ENCODE measurements at regions not wholly inside any gene's neighbourhood (a gene's known extent, or its start where the extent isn't known, plus 50 kb on each side); places are given as distances from the start of the nearest gene placed in this dataset.
"Not testable (repeated sequence)": the region's sequence is repeated elsewhere in the genome, so short reads cannot be mapped to it uniquely, and the experiment has no call there.

DNA sequence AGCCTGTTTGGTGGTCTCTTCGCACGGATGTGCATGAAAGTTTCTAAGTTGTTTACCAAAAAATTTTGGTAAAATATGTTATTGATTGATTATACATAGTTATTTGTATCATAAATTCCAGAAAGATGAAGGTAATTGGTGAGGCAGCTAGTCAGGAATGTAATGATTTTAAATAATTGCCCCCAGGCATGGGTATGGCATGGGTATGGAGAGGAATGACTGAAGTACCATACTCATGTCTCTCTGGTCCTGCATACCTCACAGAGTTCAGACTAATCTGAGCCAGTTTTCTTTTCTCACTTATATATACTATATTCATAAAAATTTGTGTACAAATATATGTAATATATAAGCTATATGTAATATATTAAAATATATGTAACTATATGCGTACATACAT lies 329.0 kb upstream of the TECRL start:
- Histone ChIP-seq H3K4me3 (ENCODE audit: low read length) (no peak overlapping the region), H3K79me2 (ENCODE audit: low read length) (no peaks in the 10 kb centered on the region), H3K4me2 (ENCODE audit: low read length) (no peak overlapping the region), H3K9ac (ENCODE audit: low read length) (no peak overlapping the region), H3K27me3 (ENCODE audit: low read depth, low read length) (no peaks in the 10 kb centered on the region), H3K36me3 (replicated peaks; ENCODE audit: low read depth, low read length) (no peaks in the 10 kb centered on the region), H3K27ac (ENCODE audit: low read length) (no peak overlapping the region), H3K9me3 (ENCODE audit: insufficient read depth, low read length) (no peaks in the 10 kb centered on the region), H2AFZ (ENCODE audit: low read depth, low read length) (no peak overlapping the region), H3K4me1 (ENCODE audit: low read length) (no peaks in the 10 kb centered on the region), H4K20me1 (ENCODE audit: insufficient read depth, low read length) (no peaks in the 10 kb centered on the region)
- no peak for TF ChIP-seq EZH2phosphoT487 (IDR thresholded peaks at IDR 0.05; ENCODE audit: low read depth)
- TF ChIP-seq, protein P1, sequence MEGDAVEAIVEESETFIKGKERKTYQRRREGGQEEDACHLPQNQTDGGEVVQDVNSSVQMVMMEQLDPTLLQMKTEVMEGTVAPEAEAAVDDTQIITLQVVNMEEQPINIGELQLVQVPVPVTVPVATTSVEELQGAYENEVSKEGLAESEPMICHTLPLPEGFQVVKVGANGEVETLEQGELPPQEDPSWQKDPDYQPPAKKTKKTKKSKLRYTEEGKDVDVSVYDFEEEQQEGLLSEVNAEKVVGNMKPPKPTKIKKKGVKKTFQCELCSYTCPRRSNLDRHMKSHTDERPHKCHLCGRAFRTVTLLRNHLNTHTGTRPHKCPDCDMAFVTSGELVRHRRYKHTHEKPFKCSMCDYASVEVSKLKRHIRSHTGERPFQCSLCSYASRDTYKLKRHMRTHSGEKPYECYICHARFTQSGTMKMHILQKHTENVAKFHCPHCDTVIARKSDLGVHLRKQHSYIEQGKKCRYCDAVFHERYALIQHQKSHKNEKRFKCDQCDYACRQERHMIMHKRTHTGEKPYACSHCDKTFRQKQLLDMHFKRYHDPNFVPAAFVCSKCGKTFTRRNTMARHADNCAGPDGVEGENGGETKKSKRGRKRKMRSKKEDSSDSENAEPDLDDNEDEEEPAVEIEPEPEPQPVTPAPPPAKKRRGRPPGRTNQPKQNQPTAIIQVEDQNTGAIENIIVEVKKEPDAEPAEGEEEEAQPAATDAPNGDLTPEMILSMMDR (IDR thresholded peaks at IDR 0.05; ENCODE audit: low read depth, low read length): no peak

DNA sequence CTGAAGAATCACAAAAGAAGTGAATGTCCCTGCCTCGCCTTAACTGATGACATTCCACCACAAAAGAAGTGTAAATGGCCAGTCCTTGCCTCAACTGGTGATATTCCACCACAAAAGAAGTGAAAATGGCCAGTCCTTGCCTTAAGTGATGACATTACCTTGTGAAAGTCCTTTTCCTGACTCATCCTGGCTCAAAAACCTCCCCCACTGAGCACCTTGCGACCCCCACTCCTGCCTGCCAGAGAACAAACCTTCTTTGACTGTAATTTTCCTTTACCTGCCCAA lies 328.5 kb upstream of the TECRL start:
- not testable (repeated sequence) for H3K4me1 ChIP-seq (ENCODE audit: low read length); H3K4me3 ChIP-seq (ENCODE audit: low read length); H2AFZ ChIP-seq (ENCODE audit: low read depth, low read length); H3K79me2 ChIP-seq (ENCODE audit: low read length); H3K9me3 ChIP-seq (ENCODE audit: insufficient read depth, low read length); H3K9ac ChIP-seq (ENCODE audit: low read length); H3K36me3 ChIP-seq (replicated peaks; ENCODE audit: low read depth, low read length); H4K20me1 ChIP-seq (ENCODE audit: insufficient read depth, low read length); H3K27ac ChIP-seq (ENCODE audit: low read length); H3K4me2 ChIP-seq (ENCODE audit: low read length); H3K27me3 ChIP-seq (ENCODE audit: low read depth, low read length)

DNA sequence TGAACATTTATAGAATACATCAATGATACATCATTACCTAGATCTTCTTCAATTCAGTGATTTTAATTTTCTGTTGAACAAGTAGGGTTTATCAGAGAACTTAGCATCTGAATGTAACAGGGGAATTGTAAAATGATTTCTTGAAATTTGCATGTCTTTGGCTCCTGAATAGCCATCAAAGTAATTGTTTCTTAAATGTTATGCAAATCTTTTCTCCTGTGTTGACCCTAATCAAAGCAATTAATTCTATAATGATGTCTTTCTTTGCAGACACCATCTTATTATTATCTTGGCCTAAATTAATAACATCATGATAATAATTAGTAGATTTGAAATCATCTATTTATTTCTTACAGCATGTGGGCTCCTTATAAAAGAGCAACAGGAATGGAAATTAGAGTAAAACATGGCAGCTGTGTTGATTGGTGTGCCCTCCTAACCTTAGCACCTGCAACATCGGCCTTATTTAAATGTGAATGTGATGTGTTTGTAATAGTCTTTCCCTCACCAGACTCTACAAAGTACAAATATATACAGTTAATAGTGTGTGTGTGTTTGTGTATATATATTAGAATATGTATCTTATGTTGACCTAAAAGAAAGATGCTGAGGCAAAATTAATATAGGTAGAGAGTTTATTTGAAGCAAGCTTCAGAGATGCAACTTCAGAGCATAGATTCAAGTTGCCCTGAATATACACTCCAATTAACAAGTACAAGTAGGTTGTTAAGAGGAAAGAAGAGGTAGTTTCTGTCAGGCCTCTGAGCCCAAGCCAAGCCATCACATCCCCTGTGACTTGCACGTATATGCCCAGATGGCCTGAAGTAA lies 328.0 kb upstream of the TECRL start:
- Histone ChIP-seq H3K4me3 (ENCODE audit: low read length) (no peak overlapping the region), H3K27me3 (ENCODE audit: low read depth, low read length) (no peaks in the 10 kb centered on the region), H4K20me1 (ENCODE audit: insufficient read depth, low read length) (no peaks in the 10 kb centered on the region), H3K36me3 (replicated peaks; ENCODE audit: low read depth, low read length) (no peaks in the 10 kb centered on the region), H3K27ac (ENCODE audit: low read length) (no peak overlapping the region), H3K79me2 (ENCODE audit: low read length) (no peaks in the 10 kb centered on the region), H3K9ac (ENCODE audit: low read length) (no peak overlapping the region), H3K4me2 (ENCODE audit: low read length) (no peak overlapping the region), H3K9me3 (ENCODE audit: insufficient read depth, low read length) (no peaks in the 10 kb centered on the region), H3K4me1 (ENCODE audit: low read length) (no peaks in the 10 kb centered on the region), H2AFZ (ENCODE audit: low read depth, low read length) (no peak overlapping the region)
- TF ChIP-seq EZH2phosphoT487 (IDR thresholded peaks at IDR 0.05; ENCODE audit: low read depth): no peak
- TF ChIP-seq, protein P1 (IDR thresholded peaks at IDR 0.05; ENCODE audit: low read depth, low read length): no peak

DNA sequence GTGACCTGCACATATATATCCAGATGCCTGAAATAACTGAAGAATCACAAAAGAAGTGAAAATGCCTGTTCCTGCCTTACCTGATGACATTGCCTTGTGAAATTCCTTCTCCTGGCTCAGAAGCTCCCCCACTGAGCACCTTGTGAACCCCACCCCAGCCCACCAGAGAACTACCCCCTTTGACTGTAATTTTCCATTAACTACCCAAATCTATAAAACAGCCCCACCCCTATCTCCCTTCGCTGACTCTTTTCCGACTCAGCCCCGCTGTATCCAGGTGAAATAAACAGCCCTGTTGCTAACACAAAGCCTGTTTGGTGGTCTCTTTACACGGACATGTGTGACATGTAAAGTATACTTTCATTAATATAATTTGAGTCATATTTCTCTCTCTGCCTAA lies 320.3 kb upstream of the TECRL start:
- H3K36me3 ChIP-seq (replicated peaks; ENCODE audit: low read depth, low read length): no peaks in the 10 kb centered on the region
- no peaks in the 10 kb centered on the region for H3K9me3 ChIP-seq (ENCODE audit: insufficient read depth, low read length)
- TF ChIP-seq, protein P1 (IDR thresholded peaks at IDR 0.05; ENCODE audit: low read depth, low read length): no peak
- no peak for TF ChIP-seq EZH2phosphoT487 (IDR thresholded peaks at IDR 0.05; ENCODE audit: low read depth)
- H2AFZ ChIP-seq (ENCODE audit: low read depth, low read length): no peak overlapping the region
- H3K9ac ChIP-seq (ENCODE audit: low read length): no peak overlapping the region
- no peak overlapping the region for H3K4me3 ChIP-seq (ENCODE audit: low read length)
- no peak overlapping the region for H3K4me2 ChIP-seq (ENCODE audit: low read length)
- no peaks in the 10 kb centered on the region for H4K20me1 ChIP-seq (ENCODE audit: insufficient read depth, low read length)
- H3K79me2 ChIP-seq (ENCODE audit: low read length): no peaks in the 10 kb centered on the region
- no peak overlapping the region for H3K27ac ChIP-seq (ENCODE audit: low read length)
- H3K27me3 ChIP-seq (ENCODE audit: low read depth, low read length): no peaks in the 10 kb centered on the region
- no peaks in the 10 kb centered on the region for H3K4me1 ChIP-seq (ENCODE audit: low read length)
